ENCODE measurements at regions not wholly inside any gene's neighbourhood (a gene's known extent, or its start where the extent isn't known, plus 50 kb on each side); places are given as distances from the start of the nearest gene placed in this dataset.
"Not testable (repeated sequence)": the region's sequence is repeated elsewhere in the genome, so short reads cannot be mapped to it uniquely, and the experiment has no call there.

DNA sequence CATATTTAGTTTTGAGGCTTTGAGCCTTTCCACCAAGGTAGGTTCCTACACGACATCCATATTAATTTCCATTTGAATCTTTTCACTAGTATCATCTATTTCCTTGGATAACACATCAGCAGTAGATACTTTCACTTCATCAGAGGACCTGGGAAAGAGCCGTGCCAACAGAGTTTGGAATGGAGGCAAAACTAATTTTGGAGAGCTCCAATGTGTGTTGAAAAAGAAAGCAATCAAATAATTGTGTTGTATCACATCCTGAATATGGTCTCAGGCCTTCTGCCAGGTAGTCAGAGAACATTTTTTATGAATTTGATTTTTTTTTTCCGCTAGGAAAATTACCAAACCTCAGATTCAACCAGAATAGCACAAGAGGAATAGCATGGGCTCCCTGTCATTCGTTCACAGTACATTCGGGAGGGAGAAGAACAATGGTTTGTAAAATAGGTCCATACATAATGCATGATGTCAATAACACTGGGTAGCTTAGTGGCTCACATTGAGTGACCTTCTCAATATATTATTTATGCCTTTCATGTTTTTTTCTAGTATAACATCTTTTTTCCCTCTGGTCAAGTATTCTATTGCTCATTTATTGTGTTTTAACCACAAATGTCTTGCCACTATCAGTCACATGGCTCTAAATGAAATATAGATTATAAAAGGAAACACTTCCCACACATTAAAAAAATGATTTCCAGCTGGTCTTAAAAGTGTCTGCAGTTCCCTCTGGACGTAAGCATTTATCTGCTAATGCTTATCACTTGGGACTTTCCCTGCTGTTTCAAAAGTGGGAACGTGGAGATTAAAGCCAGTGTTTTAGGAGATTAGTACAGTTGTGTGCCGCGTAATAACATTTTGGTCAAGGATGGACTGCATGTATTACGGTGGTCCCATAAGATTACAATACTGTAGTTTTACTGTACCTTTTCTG, 68.6 kb upstream of the RAPH1 start:
- peaks cover 7% of the 10 kb centered on the region for H3K4me1 ChIP-seq
- no peaks in the 10 kb centered on the region for H3K36me3 ChIP-seq
- no peaks in the 10 kb centered on the region for H3K9me3 ChIP-seq
- H3K9ac ChIP-seq: no peak overlapping the region
- TF ChIP-seq Cebpa-rat (IDR thresholded peaks at IDR 0.05): no peak
- H3K4me3 ChIP-seq: no peak overlapping the region
- no peak overlapping the region for H3K27ac ChIP-seq
- H4K20me1 ChIP-seq: peaks cover 6% of the 10 kb centered on the region; the same call in 1 of the 2 replicates
- H3K4me2 ChIP-seq: no peak overlapping the region
- H3K27me3 ChIP-seq: peaks cover 29% of the 10 kb centered on the region

DNA sequence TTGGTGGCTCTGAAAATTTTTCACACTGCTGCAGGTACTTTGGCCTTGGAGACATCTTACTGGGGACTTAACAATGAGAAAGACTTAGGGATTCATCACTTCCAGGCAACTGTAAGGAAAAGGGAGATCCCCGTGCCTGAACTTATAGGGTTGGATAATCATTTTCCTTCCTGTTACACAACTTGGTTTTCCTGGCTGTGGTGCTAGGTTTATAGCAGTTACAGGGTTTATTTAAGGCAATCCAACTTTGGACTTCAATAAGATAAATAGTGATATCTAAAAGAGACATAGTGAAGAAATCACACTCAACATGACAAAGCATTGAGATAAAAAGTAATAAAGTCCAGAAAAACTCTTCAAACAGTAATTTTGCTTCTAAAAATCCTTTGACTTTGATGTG, 70.2 kb upstream of the RAPH1 start:
- Histone ChIP-seq H3K9ac (no peak overlapping the region), H3K4me3 (no peak overlapping the region), H3K36me3 (no peaks in the 10 kb centered on the region), H3K27ac (no peak overlapping the region), H3K4me1 (no peaks in the 10 kb centered on the region), H3K4me2 (no peak overlapping the region), H4K20me1 (no peaks in the 10 kb centered on the region), H3K27me3 (peaks cover 13% of the 10 kb centered on the region), H3K9me3 (no peaks in the 10 kb centered on the region)
- no peak for TF ChIP-seq Cebpa-rat (IDR thresholded peaks at IDR 0.05)

DNA sequence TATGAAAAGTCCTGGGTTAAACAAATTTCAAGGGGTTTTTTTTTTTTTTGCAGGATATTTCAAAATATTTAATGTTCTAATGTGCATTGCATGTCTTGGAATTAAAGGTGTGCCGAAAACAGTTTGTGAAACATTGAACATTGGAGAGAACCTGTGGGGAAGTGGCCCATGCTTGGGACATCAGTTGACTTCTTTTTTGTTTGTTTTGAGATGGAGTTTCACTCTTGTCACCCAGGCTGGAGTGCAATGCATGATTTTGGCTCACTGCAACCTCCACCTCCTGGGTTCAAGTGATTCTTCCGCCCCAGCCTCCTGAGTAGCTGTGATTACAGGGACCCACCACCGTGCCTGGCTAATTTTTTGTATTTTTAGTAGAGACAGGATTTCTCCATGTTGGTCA, 71.0 kb upstream of the RAPH1 start:
- Histone ChIP-seq H3K27me3 (peaks cover 9% of the 10 kb centered on the region), H3K36me3 (no peaks in the 10 kb centered on the region), H3K4me3 (no peak overlapping the region), H3K4me1 (no peaks in the 10 kb centered on the region), H4K20me1 (no peaks in the 10 kb centered on the region), H3K9ac (no peak overlapping the region), H3K9me3 (no peaks in the 10 kb centered on the region), H3K27ac (no peak overlapping the region), H3K4me2 (no peak overlapping the region)
- no peak for TF ChIP-seq Cebpa-rat (IDR thresholded peaks at IDR 0.05)

DNA sequence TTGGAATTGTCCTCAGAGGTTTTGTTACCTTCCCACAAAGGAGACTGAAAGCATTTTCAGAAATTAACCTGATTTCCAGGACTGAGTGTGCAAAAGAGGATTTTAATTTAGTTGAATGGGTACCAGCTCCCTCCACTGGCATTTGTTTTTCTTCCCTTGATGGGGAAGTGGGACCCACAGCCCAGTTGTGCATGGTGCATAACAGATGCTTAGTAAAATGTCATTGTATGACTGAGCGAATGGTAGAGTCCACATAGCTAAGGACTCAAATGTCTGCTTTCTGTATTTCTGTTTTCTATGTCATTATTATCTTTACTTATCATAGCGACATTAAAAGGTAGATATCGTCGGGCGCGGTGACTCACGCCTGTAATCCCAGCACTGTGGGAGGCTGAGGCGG, 75.5 kb upstream of the RAPH1 start:
- no peaks in the 10 kb centered on the region for H4K20me1 ChIP-seq
- TF ChIP-seq Cebpa-rat (IDR thresholded peaks at IDR 0.05): no peak

DNA sequence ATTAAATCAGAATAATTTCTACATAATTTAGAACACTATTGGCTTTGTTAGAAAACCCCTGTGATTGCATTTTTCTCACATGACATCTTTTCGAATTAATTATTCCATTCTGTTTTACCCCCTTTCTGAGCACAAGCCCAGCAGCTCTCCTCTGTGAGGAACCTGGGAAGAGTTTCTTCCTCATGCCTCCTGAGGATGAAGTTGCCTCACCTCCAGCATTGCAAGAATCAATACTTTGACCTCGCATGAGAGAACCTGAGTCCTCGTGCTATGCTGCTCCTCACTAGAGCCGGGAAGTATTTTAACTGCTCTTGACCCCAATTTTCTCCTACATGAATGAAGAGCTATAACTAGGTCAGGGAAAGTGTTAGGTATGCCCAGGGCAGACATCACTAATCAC, 77.1 kb upstream of the RAPH1 start:
- no peak for TF ChIP-seq Cebpa-rat (IDR thresholded peaks at IDR 0.05)
- Histone ChIP-seq H4K20me1 (no peaks in the 10 kb centered on the region), H3K9me3 (no peaks in the 10 kb centered on the region), H3K4me3 (no peak overlapping the region), H3K27me3 (no peaks in the 10 kb centered on the region), H3K4me2 (no peak overlapping the region), H3K9ac (no peak overlapping the region), H3K4me1 (no peaks in the 10 kb centered on the region), H3K36me3 (no peaks in the 10 kb centered on the region), H3K27ac (no peak overlapping the region)

More for the DNA sequence above, 75.5 kb upstream of the RAPH1 start:
- Histone ChIP-seq H3K27me3 (no peaks in the 10 kb centered on the region), H3K9me3 (no peaks in the 10 kb centered on the region), H3K4me3 (no peak overlapping the region), H3K4me2 (no peak overlapping the region), H3K27ac (no peak overlapping the region), H3K4me1 (no peaks in the 10 kb centered on the region), H3K36me3 (no peaks in the 10 kb centered on the region), H3K9ac (no peak overlapping the region)

DNA sequence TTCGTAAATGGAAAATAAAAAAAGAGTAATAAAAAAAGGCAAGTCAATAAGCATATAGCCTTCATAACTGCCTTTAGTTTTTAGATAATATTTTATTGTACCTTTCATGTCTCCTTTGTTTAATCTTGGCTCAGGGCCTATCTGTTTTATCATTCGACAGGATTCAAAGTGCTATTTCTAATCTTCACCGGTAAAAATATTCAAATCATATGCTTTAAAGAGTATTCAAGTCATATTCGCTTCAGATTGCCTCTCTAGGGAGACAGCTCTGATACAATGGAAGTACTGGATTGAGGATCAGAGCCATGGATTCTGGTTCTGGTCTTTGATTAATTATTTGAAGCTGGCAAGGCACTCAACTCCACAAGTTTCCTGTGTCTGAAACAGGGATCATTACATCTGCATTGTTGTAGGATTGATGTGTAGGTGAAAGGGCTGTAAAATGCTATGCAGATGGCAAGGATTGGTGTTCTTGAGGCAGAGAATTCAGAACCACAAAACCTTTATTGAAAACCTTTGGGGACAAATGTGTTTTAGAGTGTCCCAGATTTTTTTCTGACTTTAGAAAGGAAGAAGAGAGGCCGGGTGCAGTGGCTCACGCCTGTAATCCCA, 84.3 kb upstream of the RAPH1 start:
- no peaks in the 10 kb centered on the region for H3K36me3 ChIP-seq
- no peaks in the 10 kb centered on the region for H4K20me1 ChIP-seq
- H3K9ac ChIP-seq: no peak overlapping the region
- no peak for TF ChIP-seq Cebpa-rat (IDR thresholded peaks at IDR 0.05)
- H3K4me1 ChIP-seq: no peaks in the 10 kb centered on the region
- no peaks in the 10 kb centered on the region for H3K9me3 ChIP-seq
- no peaks in the 10 kb centered on the region for H3K27me3 ChIP-seq
- H3K4me3 ChIP-seq: no peak overlapping the region
- H3K4me2 ChIP-seq: no peak overlapping the region
- no peak overlapping the region for H3K27ac ChIP-seq

DNA sequence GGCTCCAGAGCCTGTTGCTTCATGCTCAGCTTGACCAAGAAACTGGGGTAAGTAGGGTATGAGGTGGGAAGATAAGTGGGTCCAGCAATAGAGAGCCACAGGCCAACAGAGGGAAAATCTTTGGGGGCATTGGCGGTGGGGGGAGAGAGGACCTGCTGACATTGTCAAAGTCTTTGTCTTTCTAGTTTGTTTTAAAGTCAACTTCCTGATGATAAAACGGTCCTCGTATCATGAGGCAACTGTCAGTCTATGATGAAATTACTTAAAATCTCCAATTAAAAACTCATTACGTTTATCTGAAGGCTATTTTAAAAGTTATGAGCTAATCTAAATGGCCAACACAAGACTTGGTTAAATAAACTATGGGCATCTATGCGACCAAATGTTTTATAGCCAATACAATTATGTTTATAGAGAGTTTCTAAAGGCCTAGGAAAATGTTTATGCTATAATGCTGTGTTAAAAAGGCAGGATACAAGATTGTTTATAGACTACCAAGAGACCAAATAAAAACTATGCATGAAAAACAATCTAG, 84.4 kb upstream of the CD28 start:
- no peak for TF ChIP-seq Cebpa-rat (IDR thresholded peaks at IDR 0.05)
- Histone ChIP-seq H3K4me3 (no peak overlapping the region), H3K4me2 (no peak overlapping the region), H3K9ac (no peak overlapping the region), H3K4me1 (no peaks in the 10 kb centered on the region), H4K20me1 (no peaks in the 10 kb centered on the region), H3K9me3 (no peaks in the 10 kb centered on the region), H3K27ac (no peak overlapping the region), H3K36me3 (no peaks in the 10 kb centered on the region), H3K27me3 (no peaks in the 10 kb centered on the region)

DNA sequence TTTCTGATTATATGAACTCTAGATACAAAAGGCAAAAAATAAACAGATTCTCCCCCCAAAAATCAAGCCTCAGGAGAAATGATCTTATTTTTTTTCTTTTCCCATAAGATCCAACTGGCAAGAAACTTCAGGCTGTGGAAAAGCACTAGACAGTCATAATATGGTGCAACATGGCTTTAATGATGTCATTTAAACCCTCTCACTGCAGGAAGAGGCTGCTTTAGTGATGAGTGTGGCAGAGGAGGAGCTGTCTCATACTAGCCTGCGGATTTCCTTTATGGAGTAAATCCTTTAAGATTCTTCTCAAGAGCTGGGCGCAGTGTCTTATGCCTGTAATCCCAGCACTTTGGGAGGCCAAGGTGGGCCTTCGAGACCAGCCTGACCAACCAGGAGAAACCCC, 83.3 kb upstream of the CD28 start:
- H3K27me3 ChIP-seq: no peaks in the 10 kb centered on the region
- no peak overlapping the region for H3K4me3 ChIP-seq
- H4K20me1 ChIP-seq: no peaks in the 10 kb centered on the region
- no peak overlapping the region for H3K9ac ChIP-seq
- no peak for TF ChIP-seq Cebpa-rat (IDR thresholded peaks at IDR 0.05)
- H3K4me2 ChIP-seq: no peak overlapping the region
- H3K27ac ChIP-seq: no peak overlapping the region
- H3K36me3 ChIP-seq: no peaks in the 10 kb centered on the region
- H3K4me1 ChIP-seq: no peaks in the 10 kb centered on the region
- no peaks in the 10 kb centered on the region for H3K9me3 ChIP-seq

DNA sequence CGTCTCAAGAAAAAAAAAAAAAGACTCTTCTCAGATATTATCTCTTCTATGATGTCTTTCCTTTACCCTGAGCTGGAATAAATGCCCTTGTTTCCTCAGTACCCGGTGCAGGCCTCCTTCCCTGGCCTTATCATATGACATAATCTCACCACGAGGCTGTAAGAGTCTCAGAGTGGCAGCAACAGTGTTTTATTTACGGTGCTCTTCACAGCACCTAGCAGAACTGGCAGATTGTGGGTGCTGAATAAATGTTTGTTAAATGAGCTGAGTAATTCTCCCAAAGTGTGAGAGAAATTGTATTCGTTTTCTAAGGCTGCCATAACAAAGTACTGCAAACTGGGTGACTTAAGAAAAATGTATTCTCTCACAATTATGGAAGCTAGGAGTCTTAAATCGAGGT, 82.8 kb upstream of the CD28 start:
- Histone ChIP-seq H3K9me3 (no peaks in the 10 kb centered on the region), H3K27ac (no peak overlapping the region), H4K20me1 (no peaks in the 10 kb centered on the region), H3K36me3 (no peaks in the 10 kb centered on the region), H3K4me1 (no peaks in the 10 kb centered on the region), H3K4me2 (no peak overlapping the region), H3K9ac (no peak overlapping the region), H3K4me3 (no peak overlapping the region), H3K27me3 (no peaks in the 10 kb centered on the region)
- no peak for TF ChIP-seq Cebpa-rat (IDR thresholded peaks at IDR 0.05)

DNA sequence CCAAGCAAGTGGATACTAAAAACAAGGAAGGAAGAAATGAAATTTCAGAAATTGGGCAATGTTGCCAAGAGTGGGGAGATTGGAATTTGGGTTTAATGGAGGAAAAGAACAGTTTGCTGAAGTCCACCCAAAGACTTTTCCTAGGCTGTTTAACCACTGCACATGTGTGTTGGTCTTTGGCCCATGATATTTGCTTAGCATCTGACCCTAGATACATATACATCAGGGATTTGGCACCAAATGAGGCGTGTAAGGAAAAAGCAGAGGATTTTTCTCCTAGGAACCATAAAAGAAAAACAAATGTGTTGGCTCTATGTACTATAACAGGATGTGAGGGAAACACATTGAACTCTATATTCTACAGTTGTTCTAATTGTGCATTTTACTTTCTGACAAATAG, 80.7 kb upstream of the CD28 start:
- Histone ChIP-seq H3K9me3 (no peaks in the 10 kb centered on the region), H3K4me3 (no peak overlapping the region), H3K4me1 (peaks cover 6% of the 10 kb centered on the region; the same call in 1 of the 2 replicates), H3K36me3 (no peaks in the 10 kb centered on the region), H3K4me2 (no peak overlapping the region), H3K27me3 (no peaks in the 10 kb centered on the region), H3K27ac (no peak overlapping the region), H4K20me1 (no peaks in the 10 kb centered on the region), H3K9ac (no peak overlapping the region)
- no peak for TF ChIP-seq Cebpa-rat (IDR thresholded peaks at IDR 0.05)

DNA sequence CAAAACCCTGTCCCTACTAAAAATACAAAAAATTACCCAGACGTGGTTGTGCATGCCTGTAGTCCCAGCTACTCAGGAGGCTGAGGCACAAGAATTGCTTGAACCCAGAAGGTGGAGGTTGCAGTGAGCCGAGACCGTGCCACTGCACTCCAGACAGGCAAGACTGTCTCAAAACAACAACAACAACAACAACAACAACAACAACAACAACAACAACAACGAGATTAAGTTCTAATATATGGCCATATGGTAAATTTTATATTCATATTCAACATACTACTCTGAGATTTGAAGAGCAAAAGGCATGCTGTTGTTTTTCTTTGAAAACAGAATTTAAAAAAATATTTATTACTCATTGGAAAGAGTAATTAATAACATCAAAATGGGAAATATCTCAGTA, 80.2 kb upstream of the CD28 start:
- H3K9ac ChIP-seq, H3K4me3 ChIP-seq, H3K27ac ChIP-seq, H3K36me3 ChIP-seq, H3K4me2 ChIP-seq, H4K20me1 ChIP-seq, H3K9me3 ChIP-seq, H3K4me1 ChIP-seq, H3K27me3 ChIP-seq: not testable (repeated sequence)
